Stomach (tissue), 4 donors: ENCODE measurements at regions not wholly inside any gene's neighbourhood (a gene's known extent, or its start where the extent isn't known, plus 50 kb on each side); places are given as distances from the start of the nearest gene placed in this dataset.

Experiments used
- CTCF ChIP-seq, 7 experiments: fragments of 450-650 bp in 4 of 7; fragments of 200-600 bp in 3 of 7; sonication (generic) in 3 of 7; IDR thresholded peaks; one replicate each; pipeline ENCODE4 v1.5.1; 2016 to 2019; ENCODE audit warnings: antibody characterized with exemption in 7 of 7, control low read depth in 2 of 7, mild to moderate bottlenecking in 1 of 7
- EP300 ChIP-seq: sonication (generic); formaldehyde crosslinking; IDR thresholded peaks from one replicate; pipeline ENCODE4 v1.6.1; 2017; ENCODE audit warnings: antibody characterized with exemption
- POLR2A ChIP-seq, 4 donors: fragments of 450-650 bp; IDR thresholded peaks; one replicate each; pipeline ENCODE4 v1.6.1; 2016; ENCODE audit warnings: antibody characterized with exemption in 4 of 4, control low read depth in 2 of 4, mild to moderate bottlenecking in 1 of 4, moderate library complexity in 1 of 4
- POLR2AphosphoS5 ChIP-seq, 3 donors: sonication (generic); formaldehyde crosslinking; IDR thresholded peaks; one replicate each; pipeline ENCODE4 v1.6.1; 2016; ENCODE audit warnings: antibody characterized with exemption in 3 of 3

GRCh38 chr4:114226968-114227760 is 247.7 kb upstream of the ARSJ start:
- TF ChIP-seq EP300: no peak
- no peak for TF ChIP-seq CTCF (IDR thresholded peaks at IDR 0.05)
- no peak for TF ChIP-seq POLR2A (IDR thresholded peaks at IDR 0.05)
- no peak for TF ChIP-seq POLR2AphosphoS5 (IDR thresholded peaks at IDR 0.05)
